ENCODE measurements at regions not wholly inside any gene's neighbourhood (a gene's known extent, or its start where the extent isn't known, plus 50 kb on each side); places are given as distances from the start of the nearest gene placed in this dataset.

DNA sequence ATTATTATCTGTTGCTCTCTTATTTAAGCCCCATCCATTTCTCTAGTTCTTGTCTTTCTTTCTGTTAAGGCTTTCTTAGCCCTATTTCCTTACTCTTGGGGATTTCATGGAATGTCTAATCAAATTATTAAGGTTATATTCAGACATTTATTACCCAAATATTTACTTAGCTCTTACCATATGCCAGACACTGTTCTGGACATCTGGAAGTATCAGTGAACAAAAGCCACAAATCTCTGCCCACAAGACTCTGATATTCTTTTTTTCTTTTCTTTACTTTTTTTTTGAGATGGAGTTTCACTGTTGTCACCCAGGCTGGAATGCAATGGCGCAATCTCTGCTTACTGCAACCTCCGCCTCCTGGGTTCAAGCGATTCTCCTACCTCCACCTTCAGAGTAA lies 74.3 kb upstream of the NBL1 start:
- TF ChIP-seq, protein P1, sequence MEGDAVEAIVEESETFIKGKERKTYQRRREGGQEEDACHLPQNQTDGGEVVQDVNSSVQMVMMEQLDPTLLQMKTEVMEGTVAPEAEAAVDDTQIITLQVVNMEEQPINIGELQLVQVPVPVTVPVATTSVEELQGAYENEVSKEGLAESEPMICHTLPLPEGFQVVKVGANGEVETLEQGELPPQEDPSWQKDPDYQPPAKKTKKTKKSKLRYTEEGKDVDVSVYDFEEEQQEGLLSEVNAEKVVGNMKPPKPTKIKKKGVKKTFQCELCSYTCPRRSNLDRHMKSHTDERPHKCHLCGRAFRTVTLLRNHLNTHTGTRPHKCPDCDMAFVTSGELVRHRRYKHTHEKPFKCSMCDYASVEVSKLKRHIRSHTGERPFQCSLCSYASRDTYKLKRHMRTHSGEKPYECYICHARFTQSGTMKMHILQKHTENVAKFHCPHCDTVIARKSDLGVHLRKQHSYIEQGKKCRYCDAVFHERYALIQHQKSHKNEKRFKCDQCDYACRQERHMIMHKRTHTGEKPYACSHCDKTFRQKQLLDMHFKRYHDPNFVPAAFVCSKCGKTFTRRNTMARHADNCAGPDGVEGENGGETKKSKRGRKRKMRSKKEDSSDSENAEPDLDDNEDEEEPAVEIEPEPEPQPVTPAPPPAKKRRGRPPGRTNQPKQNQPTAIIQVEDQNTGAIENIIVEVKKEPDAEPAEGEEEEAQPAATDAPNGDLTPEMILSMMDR (IDR thresholded peaks at IDR 0.05; ENCODE audit: extremely low read depth, insufficient read depth, missing control alignments), result no peak
- DNase-seq (ENCODE audit: low spot score), result no peak
- in situ Hi-C loops (cut with MboI; ENCODE audit: low pct_unique_long_range_greater_than_20kb, low sequenced_read_pairs, unreplicated experiment), result no loop called here

- no peak for DNase-seq (ENCODE audit: low spot score)
- TF ChIP-seq, protein P1 (IDR thresholded peaks at IDR 0.05; ENCODE audit: extremely low read depth, insufficient read depth, missing control alignments), result no peak
Measured at GRCh38 chr1:19567041-19567440, 77.1 kb upstream of the NBL1 start.

GRCh38 chr1:19564366-19564765 lies 79.0 kb upstream of the CAPZB start:
- TF ChIP-seq, protein P1 (IDR thresholded peaks at IDR 0.05; ENCODE audit: extremely low read depth, insufficient read depth, missing control alignments), result no peak
- no peak for DNase-seq (ENCODE audit: low spot score)

More at GRCh38 chr1:19567041-19567440, 77.1 kb upstream of the NBL1 start:
- in situ Hi-C loops (cut with MboI; ENCODE audit: low pct_unique_long_range_greater_than_20kb, low sequenced_read_pairs, unreplicated experiment), result no loop called here

GRCh38 chr1:19563324-19564097 lies 78.2 kb upstream of the CAPZB start:
- TF ChIP-seq, protein P1 (IDR thresholded peaks at IDR 0.05; ENCODE audit: extremely low read depth, insufficient read depth, missing control alignments), result no peak
- in situ Hi-C loops (cut with MboI; ENCODE audit: low pct_unique_long_range_greater_than_20kb, low sequenced_read_pairs, unreplicated experiment), result no loop called here
- DNase-seq (ENCODE audit: low spot score), result no peak

More at GRCh38 chr1:19564366-19564765, 79.0 kb upstream of the CAPZB start:
- in situ Hi-C loops (cut with MboI; ENCODE audit: low pct_unique_long_range_greater_than_20kb, low sequenced_read_pairs, unreplicated experiment), result no loop called here

- TF ChIP-seq, protein P1 (IDR thresholded peaks at IDR 0.05; ENCODE audit: extremely low read depth, insufficient read depth, missing control alignments), result no peak
- DNase-seq (ENCODE audit: low spot score), result no peak
- in situ Hi-C loops (cut with MboI; ENCODE audit: low pct_unique_long_range_greater_than_20kb, low sequenced_read_pairs, unreplicated experiment), result no loop called here
Measured at GRCh38 chr1:19562847-19563246, 77.5 kb upstream of the CAPZB start.

- in situ Hi-C loops (cut with MboI; ENCODE audit: low pct_unique_long_range_greater_than_20kb, low sequenced_read_pairs, unreplicated experiment), result no loop called here
- no peak for DNase-seq (ENCODE audit: low spot score)
- TF ChIP-seq, protein P1 (IDR thresholded peaks at IDR 0.05; ENCODE audit: extremely low read depth, insufficient read depth, missing control alignments), result no peak
Measured at GRCh38 chr1:19560480-19560879, 75.1 kb upstream of the CAPZB start.
